NCI-H2107 treated with DMSO at 0.1 percent for 48 hours (cell line): ENCODE measurements at regions not wholly inside any gene's neighbourhood (a gene's known extent, or its start where the extent isn't known, plus 50 kb on each side); places are given as distances from the start of the nearest gene placed in this dataset.

ENCODE experiments used
- DNase-seq: peaks from one replicate; lab custom pipeline; 2025; ENCODE audit not compliant: unreplicated experiment; lab: John Stamatoyannopoulos, UW

- DNase-seq, result no peak
Observed at GRCh38 chr21:18460979-18461378, 57.4 kb upstream of the TMPRSS15 start.

GRCh38 chr21:18461743-18462142 lies 58.2 kb upstream of the TMPRSS15 start:
- no peak for DNase-seq

GRCh38 chr21:18467715-18468114 lies 64.1 kb upstream of the TMPRSS15 start:
- no peak for DNase-seq

GRCh38 chr21:18468790-18469189 lies 65.2 kb upstream of the TMPRSS15 start:
- DNase-seq, result no peak

- no peak for DNase-seq
Observed at GRCh38 chr21:18476639-18477038, 73.1 kb upstream of the TMPRSS15 start.

- DNase-seq, result no peak
Observed at GRCh38 chr21:18477043-18477442, 73.5 kb upstream of the TMPRSS15 start.

GRCh38 chr21:18478513-18478912 lies 74.9 kb upstream of the TMPRSS15 start:
- no peak for DNase-seq

- no peak for DNase-seq
Observed at GRCh38 chr21:18488252-18488651, 84.7 kb upstream of the TMPRSS15 start.

GRCh38 chr21:18493422-18493821 lies 89.8 kb upstream of the TMPRSS15 start:
- no peak for DNase-seq

GRCh38 chr21:18495523-18495922 lies 91.9 kb upstream of the TMPRSS15 start:
- no peak for DNase-seq

GRCh38 chr21:18498431-18498830 lies 94.8 kb upstream of the TMPRSS15 start:
- DNase-seq, result no peak

- peak; percentile 31 for DNase-seq
Observed at GRCh38 chr21:18499761-18500376, 96.3 kb upstream of the TMPRSS15 start.

GRCh38 chr21:18518054-18518481 lies 114.5 kb upstream of the TMPRSS15 start:
- no peak for DNase-seq

GRCh38 chr21:18521204-18521603 lies 117.6 kb upstream of the TMPRSS15 start:
- no peak for DNase-seq

GRCh38 chr21:18522181-18522972 lies 118.8 kb upstream of the TMPRSS15 start:
- DNase-seq, result peak; percentile 63

GRCh38 chr21:18524097-18524880 lies 120.7 kb upstream of the TMPRSS15 start:
- no peak for DNase-seq

GRCh38 chr21:18529254-18529653 lies 125.7 kb upstream of the TMPRSS15 start:
- DNase-seq, result peak; percentile 26

- DNase-seq, result no peak
Observed at GRCh38 chr21:18542081-18542480, 138.5 kb upstream of the TMPRSS15 start.

- no peak for DNase-seq
Observed at GRCh38 chr21:18545908-18546307, 142.3 kb upstream of the TMPRSS15 start.

GRCh38 chr21:18547347-18547746 lies 143.8 kb upstream of the TMPRSS15 start:
- no peak for DNase-seq

- no peak for DNase-seq
Observed at GRCh38 chr21:18548249-18548648, 144.7 kb upstream of the TMPRSS15 start.
